GM18873 (cell line): ENCODE measurements at regions not wholly inside any gene's neighbourhood (a gene's known extent, or its start where the extent isn't known, plus 50 kb on each side); places are given as distances from the start of the nearest gene placed in this dataset.
"Not testable (repeated sequence)": the region's sequence is repeated elsewhere in the genome, so short reads cannot be mapped to it uniquely, and the experiment has no call there.

Experiments
- ATAC-seq: cut with Tn5 transposase; IDR thresholded peaks from one replicate; pipeline ENCODE4 v1.9.1; 2021; ENCODE audit warnings: mild to moderate bottlenecking, moderate library complexity, moderate number of reproducible peaks; ENCODE audit not compliant: unreplicated experiment, low FRiP score

DNA sequence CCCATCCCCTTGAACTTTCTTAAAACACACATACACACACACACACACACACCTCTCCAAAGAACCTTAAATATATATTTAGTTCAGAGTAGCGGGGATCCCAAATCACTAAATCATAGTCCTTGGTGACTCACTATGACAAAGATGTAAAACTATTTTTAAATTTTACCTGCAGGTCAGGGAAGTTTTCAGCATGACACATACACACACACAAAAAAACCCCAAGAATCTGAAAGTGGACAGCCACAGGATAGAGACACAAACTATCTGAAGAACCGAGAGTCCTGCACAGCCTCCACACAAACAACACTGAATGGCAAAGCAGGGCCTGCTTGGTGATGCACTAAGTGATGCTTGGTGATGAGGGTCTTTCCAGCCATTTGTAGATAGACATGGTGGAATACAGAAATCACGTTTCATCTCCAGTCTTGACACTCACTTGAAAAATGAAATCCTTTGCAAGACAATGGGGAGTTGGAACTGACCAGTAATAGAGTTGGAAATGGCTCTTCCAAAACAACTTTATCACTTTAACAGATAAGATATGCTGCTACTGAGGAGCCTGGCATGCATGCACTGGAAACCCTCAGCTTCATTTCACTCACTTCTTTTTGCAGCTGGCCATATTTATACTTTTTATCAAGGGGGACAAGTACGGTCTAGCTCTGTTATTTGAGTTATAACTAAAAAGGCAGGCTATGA is 307.3 kb downstream of the RAPGEF2 start:
- no peak for ATAC-seq

DNA sequence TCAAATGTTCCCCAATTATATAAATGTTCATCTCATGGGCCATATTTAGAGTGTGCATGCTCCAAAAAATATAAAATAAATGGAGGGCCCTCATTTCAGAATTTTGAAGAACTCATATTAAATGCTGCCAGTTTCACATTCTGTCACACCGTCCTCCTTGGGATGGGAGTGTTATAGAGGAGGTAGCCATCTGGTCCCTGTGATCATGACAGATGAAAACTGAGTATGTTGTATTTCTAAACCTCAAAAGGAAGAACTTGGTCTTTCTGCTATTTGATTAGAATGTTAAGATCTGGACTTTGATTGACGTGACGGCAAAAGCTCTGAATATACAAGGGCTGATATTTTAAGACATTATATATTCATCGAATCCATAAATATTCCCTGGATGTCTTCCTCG is 308.0 kb downstream of the RAPGEF2 start:
- no peak for ATAC-seq

DNA sequence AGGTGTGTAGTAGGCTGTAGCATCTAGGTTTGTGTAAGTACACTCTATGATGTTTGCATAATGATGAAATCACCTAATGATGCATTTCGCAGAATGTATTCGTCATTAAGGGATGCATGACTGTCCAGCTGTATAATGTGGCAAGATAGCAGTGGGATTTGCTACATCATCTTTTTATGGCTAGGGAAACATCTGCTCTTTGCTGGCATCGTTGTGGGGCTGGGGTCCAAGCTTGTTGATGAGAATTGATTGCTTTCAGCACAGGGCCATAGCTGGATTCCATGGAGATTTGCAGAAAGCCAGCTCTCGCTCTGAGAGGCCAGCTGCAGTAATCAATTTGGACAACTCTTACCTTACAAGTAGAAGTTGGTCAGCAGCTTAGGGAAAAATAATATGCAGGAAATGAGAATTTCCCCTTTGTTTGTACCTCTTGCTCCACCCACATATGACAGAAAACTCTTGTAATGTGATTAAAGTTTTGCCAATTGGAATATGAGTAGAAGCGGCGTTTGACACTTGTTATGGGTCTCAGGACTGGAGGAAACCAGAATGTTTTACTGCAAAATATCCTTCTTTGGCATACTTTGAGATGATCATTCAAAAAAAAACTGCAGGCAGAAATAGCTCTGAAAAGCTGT is 310.5 kb downstream of the RAPGEF2 start:
- ATAC-seq = no peak

DNA sequence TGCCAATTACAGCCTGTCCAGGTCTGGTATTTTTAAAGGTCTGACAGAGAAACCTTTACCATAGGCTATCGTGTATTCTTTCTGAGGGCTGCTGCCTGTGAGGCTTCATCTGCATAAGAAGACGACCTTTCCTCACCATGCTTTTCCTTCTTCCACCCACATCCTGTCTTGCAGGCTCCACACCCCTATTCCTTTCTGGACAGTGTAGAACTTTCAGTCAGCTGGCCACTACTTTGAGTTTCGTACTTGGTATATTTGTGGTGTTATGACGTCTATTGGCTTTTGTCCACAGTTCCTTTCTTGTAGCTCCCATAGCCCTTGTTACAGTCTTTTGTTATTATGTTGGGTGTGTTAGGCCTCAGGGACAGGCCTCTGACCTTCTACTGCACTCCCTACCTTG is 311.4 kb downstream of the RAPGEF2 start:
- no peak for ATAC-seq

DNA sequence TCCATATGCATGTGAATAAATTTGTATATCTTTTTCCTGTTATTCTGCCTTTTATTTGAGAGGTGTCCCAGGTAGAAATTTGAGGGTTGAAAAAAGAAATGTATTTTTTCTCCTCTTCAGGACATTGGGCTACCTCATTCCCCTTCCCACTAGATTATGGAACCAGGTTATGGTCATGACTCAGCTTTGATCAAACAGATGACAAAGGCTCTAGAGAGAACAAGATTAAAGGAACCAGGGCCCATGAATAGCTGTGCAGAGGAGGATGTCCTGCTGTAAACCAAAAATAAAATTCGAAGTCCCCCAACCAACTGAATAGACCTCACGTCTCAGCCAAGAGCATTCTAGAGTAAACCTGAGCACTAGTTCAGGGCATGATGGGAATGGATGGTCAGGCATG is 313.2 kb downstream of the RAPGEF2 start:
- no peak for ATAC-seq

DNA sequence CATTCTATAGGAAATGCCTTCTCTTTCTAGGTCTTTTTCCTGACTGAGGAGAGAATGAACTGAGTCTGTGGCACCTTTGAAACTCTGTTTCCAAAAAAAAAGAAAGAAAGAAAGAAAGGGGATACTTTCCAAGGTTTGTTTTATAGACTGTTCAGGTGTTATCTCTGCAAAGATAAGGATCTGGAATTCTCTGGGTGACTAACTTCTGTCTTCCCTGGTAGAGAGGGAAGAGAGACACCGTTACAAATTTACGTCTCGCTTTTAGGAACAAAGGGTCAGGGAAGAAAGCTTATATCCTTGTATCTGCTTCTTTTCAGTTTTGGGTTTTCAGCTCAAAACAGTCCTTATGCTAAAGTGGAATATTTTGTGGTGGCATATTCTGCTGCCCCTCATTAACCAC is 314.1 kb downstream of the RAPGEF2 start:
- ATAC-seq = no peak

DNA sequence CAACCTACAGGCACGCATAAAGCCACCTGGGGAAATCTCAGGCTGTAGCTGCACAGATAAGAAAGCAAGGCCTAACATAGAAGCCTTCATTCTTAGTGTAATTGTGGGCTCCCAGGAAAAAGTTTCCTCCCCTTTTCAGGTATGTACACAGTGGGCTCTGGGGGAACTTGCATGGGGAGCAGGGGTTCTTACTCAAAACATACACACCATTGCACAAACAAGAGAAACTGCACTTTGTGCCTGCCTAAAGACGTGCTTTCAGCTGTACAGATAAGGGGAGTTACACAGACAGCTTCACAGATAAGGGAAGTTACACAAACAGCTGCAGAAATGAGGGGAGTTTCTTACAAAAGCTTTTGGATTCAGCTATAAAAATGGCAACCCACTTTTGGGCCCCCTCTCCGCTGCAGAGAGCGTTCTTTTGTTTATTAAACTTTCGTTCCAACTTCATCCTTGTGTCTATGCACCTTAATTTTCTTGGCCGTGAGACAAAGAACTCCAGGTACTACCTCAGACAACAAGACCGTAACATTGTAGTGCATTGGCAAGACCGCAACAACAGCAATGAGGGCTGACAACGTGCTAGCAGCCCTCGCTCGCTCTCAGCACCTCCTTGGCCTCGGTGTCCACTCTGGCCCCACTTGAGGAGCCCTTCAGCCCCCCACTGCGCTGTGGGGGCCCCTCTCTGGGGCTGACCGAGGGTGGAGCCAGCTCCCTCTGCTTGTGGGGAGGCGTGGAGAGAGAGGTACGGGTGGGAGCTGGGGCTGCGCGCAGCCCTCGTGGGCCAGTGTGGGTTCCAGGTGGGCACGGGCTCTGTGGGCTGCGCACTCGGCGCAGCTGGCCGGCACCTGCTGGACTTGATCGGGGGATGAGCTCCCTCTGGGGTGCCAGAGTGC is 317.5 kb downstream of the RAPGEF2 start:
- ATAC-seq = no peak

DNA sequence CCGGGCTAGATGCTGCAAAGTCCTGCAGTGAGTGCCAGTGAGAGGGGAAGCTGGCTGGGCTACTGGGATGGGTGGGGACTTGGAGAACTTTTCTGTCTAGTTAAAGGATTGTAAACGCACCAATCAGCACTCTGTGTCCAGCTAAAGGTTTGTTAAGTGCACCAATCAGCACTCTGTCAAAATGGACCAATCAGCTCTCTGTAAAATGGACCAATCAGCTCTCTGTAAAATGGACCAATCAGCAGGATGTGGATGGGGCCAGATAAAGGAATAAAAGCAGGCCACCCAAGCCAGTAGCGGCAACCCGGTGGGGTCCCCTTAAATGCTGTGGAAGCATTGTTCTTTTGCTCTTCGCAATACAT is 318.2 kb downstream of the RAPGEF2 start:
- not testable (repeated sequence) for ATAC-seq

DNA sequence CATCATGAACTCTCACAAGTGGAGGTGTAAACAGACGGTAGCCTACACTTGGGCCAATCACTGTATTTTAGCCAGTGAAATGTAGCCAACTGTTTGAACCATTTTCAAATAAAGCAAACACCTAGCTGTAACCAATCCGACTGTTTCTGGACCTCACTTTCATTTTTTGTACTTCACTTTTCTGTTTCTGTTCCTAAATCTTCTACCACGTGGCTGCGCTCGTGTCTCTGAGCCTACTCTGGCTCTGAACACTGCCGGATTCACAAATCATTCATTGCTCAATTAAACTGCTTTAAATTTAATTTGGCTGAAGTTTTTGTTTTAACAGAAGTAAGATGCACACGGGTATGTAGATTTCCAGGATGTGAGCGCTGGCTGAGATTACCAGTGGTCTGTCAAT is 319.1 kb downstream of the RAPGEF2 start:
- no peak for ATAC-seq

DNA sequence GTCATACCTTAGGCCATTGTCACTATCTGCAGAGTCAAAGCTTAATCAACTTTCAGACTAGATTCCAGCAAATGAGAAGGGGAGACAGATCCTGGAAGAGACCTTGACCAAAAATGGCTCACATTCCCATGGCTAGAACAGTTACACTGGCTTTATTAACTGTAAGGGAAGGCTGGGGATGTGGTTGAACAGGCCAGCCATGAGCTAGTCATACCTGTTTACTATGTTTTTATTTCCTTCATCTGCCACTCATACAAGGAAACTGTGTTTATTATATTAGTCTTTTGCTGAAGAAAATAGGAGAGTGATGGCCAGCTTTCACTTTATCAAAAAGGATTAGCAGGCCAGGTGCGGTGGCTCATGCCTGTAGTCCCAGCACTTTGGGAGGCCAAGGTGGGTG is 319.7 kb downstream of the RAPGEF2 start:
- no peak for ATAC-seq

DNA sequence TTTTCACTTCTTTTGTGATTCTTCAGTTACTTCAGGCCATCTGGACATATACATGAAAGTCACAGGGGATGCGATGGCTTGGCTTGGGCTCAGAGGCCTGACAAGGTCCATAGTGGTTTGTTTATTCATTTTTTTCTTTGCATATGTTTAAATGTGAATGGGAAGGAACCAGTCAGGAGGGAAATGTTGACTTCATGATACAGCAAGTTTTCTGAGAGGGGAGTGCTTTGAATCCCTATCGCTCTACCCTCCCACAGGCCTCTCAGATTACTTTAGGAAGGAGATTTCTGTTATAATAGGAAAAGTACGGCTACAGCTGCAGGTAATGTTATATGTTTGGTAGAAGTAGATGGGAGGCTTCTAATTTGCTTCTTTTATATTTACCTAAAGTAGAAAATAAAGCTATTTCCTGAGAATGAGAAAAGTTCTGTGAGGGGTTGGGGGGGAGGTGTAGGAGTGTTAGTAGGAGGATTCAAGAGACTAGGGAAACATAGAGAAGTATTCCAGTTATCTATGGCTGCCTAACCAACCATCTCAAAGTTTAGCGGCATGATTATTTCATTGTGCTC is 322.9 kb downstream of the RAPGEF2 start:
- no peak for ATAC-seq

DNA sequence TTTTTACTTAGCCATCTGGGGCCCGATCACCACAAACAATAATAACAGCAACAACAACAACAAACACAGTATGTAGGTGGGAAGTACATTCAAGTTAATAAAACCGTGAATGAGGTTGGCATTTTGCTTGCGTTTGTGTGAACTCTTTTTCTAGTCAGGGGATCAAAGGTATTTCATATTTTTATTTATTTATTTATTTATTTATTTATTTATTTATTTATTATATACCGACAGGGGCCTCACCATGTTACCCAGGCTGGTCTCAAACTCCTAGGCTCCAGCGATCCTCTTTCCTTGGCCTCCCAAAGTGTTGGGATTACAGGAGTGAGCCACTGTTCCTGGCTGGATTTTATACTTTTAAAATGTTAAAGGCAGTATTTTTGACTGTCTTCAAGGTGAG is 325.4 kb downstream of the RAPGEF2 start:
- no peak for ATAC-seq

DNA sequence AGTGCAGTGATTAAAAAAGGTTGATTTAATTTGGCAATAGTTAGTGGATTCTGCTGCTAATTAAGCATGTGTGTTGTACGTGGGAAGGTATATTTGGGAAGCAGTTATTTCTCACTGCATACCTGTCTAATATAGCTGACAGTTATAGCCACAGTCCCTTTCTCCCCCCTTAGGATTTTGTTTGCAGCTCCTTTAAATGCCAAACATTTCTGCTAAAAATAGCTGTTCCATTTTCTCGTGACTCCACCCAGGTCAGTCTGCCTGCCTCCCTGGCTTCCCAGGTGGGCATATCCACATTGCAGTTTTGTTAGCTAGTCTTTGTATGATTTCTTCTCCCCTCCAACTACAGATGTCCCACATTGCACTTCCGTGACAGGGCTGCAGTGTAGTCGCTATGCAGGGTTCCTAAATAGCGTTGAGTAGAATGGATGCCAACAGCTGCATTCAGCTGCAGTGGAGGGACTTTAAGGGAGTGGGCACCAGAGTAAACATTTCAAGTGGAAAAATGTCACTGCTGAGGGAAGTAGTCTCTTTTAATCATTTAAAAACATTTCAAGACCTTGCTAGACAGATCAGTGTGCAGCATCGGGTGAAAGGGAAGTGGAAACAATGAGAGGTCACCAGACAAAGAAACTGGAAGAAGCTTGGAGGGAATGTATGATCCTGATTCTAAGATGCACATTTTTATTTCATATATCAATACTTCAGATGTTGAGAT is 326.3 kb downstream of the RAPGEF2 start:
- ATAC-seq = no peak

DNA sequence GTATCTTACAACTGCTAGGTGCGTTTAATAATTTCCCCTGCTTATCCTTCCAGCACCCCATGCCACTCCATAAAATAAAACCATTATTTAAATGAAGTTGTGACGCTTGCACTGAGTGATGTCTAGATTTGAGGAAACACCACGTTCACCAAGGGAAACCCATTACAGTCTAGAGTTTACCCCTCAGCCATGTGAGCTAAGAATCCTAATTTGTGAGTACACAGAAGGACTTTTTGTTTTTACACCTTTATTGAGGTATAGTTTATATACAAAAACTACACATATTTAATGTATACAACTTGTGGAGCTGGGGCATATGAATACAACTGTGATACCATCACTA is 326.8 kb downstream of the RAPGEF2 start:
- no peak for ATAC-seq

DNA sequence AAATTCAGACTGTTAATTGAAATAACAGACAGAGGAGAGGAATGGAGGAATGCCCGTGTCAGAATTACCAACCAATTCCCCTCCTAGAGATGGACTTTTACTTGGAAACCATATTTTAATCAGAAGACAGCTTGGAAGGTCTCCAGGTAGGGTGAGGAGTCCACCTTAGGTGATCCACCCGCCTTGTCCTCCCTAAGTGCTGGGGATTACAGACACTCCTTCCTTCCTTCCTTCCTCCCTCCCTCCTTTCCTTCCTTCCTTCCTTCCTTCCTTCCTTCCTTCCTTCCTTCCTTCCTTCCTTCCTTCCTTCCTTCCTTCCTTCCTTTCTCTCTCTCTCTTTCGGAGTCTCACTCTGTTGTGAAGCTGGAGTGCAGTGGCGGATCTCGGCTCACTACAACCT is 328.0 kb downstream of the RAPGEF2 start:
- ATAC-seq = no peak

DNA sequence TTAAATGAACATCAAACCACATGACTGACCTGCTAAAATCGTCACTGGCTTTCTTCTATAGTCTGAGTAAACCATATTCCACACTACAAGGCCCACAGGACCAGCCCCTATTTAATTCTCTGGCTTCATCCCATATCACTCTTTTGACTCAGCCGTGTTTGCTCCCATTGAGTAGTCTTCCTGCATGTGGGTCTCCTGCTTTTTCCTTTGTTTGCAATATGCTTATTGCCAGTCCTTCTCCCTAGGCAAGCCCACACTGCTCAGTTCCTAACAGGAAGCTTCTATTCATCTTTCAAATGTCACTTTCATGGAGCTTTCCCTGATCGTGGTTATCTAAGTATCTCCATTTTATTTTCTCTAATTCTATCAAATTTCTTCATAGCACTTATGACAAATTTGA is 329.6 kb downstream of the RAPGEF2 start:
- ATAC-seq = no peak

DNA sequence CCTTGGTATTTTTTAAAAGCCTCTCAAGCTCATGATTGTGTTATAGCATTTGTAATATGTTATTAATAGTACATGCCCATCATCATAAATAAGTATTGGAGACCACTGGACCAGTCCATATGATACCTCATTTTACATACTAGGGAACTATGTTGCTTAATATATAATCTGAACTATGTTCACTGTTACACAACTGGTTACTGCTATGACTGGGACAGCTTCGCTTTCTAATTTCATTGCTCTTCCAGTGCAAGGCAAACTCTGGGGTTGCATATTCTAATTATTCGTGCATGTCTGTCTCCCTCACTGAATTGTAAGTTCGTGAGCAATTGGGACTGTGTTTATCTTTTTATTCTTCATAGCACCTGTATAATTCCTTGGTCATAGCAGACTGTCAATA is 330.5 kb downstream of the RAPGEF2 start:
- ATAC-seq = no peak

DNA sequence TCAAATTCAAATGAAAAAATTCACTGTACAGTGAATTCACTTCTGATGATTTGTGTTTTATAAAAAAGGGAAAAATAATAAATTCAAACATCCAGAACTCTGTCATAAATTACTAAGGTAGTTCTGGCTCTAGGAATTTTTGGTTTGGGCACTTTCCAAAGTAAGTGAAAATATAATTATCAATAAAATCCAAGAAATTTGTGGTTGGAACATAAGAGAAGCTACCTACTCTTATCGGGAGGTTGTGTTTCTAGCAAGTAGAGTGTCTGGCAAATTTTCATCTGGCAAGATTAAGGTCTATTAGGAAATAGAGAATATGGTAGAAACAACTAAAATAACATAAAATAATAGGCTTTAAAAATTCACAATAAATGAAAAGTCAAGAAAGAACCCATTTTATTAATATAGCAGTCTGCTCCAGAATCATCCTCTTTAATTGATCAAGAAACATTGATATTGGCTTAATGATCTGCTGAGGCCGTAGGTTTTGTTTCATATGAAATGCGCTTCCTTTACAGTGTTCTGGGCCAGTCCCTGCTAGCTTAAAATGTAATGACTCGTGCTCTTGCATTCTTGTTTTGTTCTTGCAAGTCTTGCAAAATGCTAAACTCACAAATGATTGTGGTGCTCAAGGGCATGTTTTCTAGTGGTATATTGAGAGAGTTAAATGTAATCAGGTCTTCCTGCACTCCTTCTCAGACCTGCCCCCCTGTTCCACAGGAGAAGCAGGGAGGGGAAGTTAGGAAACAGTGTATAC is 331.4 kb downstream of the RAPGEF2 start:
- no peak for ATAC-seq

DNA sequence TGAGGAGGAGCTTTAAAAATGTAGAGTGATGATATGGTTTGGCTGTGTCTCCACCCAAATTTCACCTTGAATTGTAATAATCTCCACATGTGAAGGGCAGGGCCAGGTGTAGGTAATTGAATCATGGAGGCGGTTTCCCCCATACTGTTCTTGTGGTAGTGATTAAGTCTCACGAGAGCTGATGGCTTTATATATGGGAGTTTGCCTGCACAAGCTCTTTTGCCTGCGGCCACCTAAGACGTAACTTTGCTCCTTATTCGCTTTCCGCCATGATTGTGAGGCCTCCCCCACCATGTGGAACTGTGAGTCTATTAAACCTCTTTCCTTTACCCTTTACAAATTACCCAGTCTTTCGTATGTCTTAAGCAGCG is 332.0 kb downstream of the RAPGEF2 start:
- no peak for ATAC-seq

DNA sequence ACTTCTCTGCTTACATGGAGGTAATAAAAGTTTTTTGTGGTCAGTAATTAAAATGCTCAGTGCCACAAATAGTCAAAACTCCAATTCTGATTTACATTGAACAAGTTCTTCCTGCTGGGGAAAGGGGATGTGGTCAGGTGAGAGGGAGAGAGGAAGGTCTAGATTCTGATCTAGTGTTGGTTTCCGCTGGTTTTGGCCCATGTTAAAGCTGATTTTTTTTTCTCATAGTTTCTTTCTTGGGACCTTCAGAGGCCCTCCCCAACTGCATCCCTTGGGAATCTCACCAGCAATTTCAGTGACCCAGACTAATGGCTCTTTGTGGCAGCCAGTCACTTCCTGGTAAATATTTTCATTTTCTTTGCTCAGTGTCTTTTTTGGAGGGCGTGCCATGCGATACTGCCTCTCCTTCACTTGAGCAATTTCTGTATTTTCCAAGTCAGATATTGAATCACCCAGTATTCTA is 332.7 kb downstream of the RAPGEF2 start:
- peak; percentile 49 for ATAC-seq
